Activated CD4-positive, alpha-beta memory T cell treated with anti-CD3 and anti-CD28 coated beads, Interleukin-2, amount 10 ng/mL, durations not matched to agents 7 days and 5 days (primary cell): ENCODE measurements at regions not wholly inside any gene's neighbourhood (a gene's known extent, or its start where the extent isn't known, plus 50 kb on each side); places are given as distances from the start of the nearest gene placed in this dataset.

Experiments used
- CTCF ChIA-PET: fragments of 350-600 bp; sonication (Branson Sonifier 250); formaldehyde crosslinking; loops from one replicate; lab custom pipeline; 2021; ENCODE audit warnings: antibody characterized with exemption, inconsistent platforms; lab: Charles Lee
- POLR2A ChIA-PET: fragments of 350-600 bp; sonication (Branson Sonifier 250); formaldehyde crosslinking; loops from one replicate; lab custom pipeline; 2021; ENCODE audit warnings: antibody characterized with exemption; lab: Charles Lee
- DNase-seq: peaks from one replicate; pipeline ENCODE4 v3.0.0-alpha.2; 2020
- H3K27ac Mint-ChIP-seq: one replicate; pipeline ENCODE4 v1.8.0; 2021; ENCODE audit warnings: mild to moderate bottlenecking, mixed read lengths
- H3K27me3 Mint-ChIP-seq: one replicate; pipeline ENCODE4 v1.8.0; 2021; ENCODE audit warnings: mixed read lengths
- H3K36me3 Mint-ChIP-seq: one replicate; pipeline ENCODE4 v1.8.0; 2021; ENCODE audit warnings: low read depth, mixed read lengths
- H3K4me1 Mint-ChIP-seq: one replicate; pipeline ENCODE4 v1.8.0; 2021; ENCODE audit warnings: mixed read lengths
- H3K4me3 Mint-ChIP-seq: one replicate; pipeline ENCODE4 v1.8.0; 2021; ENCODE audit warnings: mild to moderate bottlenecking, mixed read lengths
- H3K9me3 Mint-ChIP-seq: one replicate; pipeline ENCODE4 v1.8.0; 2021; ENCODE audit warnings: mixed read lengths

GRCh38 chr17:13302983-13303382, 285.2 kb upstream of the ELAC2 start:
- DNase-seq, result no peak
- no peaks in the 10 kb centered on the region for H3K36me3 Mint-ChIP-seq
- no peaks in the 10 kb centered on the region for H3K4me1 Mint-ChIP-seq
- H3K4me3 Mint-ChIP-seq, result no peak overlapping the region
- POLR2A ChIA-PET, result no interaction called here
- H3K27ac Mint-ChIP-seq, result no peak overlapping the region
- no peaks in the 10 kb centered on the region for H3K27me3 Mint-ChIP-seq
- peaks cover 3% of the 10 kb centered on the region for H3K9me3 Mint-ChIP-seq
- CTCF ChIA-PET, result no interaction called here

- no peaks in the 10 kb centered on the region for H3K27me3 Mint-ChIP-seq
- DNase-seq, result no peak
- H3K4me1 Mint-ChIP-seq, result no peaks in the 10 kb centered on the region
- CTCF ChIA-PET, result no interaction called here
- H3K4me3 Mint-ChIP-seq, result no peak overlapping the region
- H3K27ac Mint-ChIP-seq, result no peak overlapping the region
- H3K9me3 Mint-ChIP-seq, result peaks cover 3% of the 10 kb centered on the region
- POLR2A ChIA-PET, result no interaction called here
- H3K36me3 Mint-ChIP-seq, result no peaks in the 10 kb centered on the region
These were observed 284.6 kb upstream of the ELAC2 start for GRCh38 chr17:13302419-13302818.

GRCh38 chr17:13297183-13297582, 279.4 kb upstream of the ELAC2 start:
- H3K4me1 Mint-ChIP-seq, result no peaks in the 10 kb centered on the region
- ChIA-PET POLR2A (no interaction called here), CTCF (no interaction called here)
- H3K27ac Mint-ChIP-seq, result no peak overlapping the region
- H3K9me3 Mint-ChIP-seq, result no peaks in the 10 kb centered on the region
- H3K4me3 Mint-ChIP-seq, result no peak overlapping the region
- no peaks in the 10 kb centered on the region for H3K36me3 Mint-ChIP-seq
- no peaks in the 10 kb centered on the region for H3K27me3 Mint-ChIP-seq
- DNase-seq, result no peak

GRCh38 chr17:13293421-13293820, 275.6 kb upstream of the ELAC2 start:
- no peaks in the 10 kb centered on the region for H3K4me1 Mint-ChIP-seq
- no peaks in the 10 kb centered on the region for H3K27me3 Mint-ChIP-seq
- ChIA-PET POLR2A (no interaction called here), CTCF (no interaction called here)
- H3K36me3 Mint-ChIP-seq, result no peaks in the 10 kb centered on the region
- no peak for DNase-seq
- H3K9me3 Mint-ChIP-seq, result no peaks in the 10 kb centered on the region
- no peak overlapping the region for H3K4me3 Mint-ChIP-seq
- no peak overlapping the region for H3K27ac Mint-ChIP-seq

GRCh38 chr17:13292291-13292690, 274.5 kb upstream of the ELAC2 start:
- Mint-ChIP-seq H3K27ac (no peak overlapping the region), H3K27me3 (no peaks in the 10 kb centered on the region), H3K9me3 (no peaks in the 10 kb centered on the region), H3K4me3 (no peak overlapping the region), H3K4me1 (no peaks in the 10 kb centered on the region), H3K36me3 (no peaks in the 10 kb centered on the region)
- POLR2A ChIA-PET, result no interaction called here
- no peak for DNase-seq
- CTCF ChIA-PET, result no interaction called here

- DNase-seq, result no peak
- no peaks in the 10 kb centered on the region for H3K9me3 Mint-ChIP-seq
- no peak overlapping the region for H3K27ac Mint-ChIP-seq
- H3K4me1 Mint-ChIP-seq, result no peaks in the 10 kb centered on the region
- no peaks in the 10 kb centered on the region for H3K27me3 Mint-ChIP-seq
- H3K36me3 Mint-ChIP-seq, result no peaks in the 10 kb centered on the region
- POLR2A ChIA-PET, result no interaction called here
- CTCF ChIA-PET, result interaction anchor here (0.6 kb wide), 1 partner anchor 77 kb away, joined by 4 read pairs; no protein-coding TSS in a partner anchor
- H3K4me3 Mint-ChIP-seq, result no peak overlapping the region
These were observed 270.4 kb upstream of the ELAC2 start for GRCh38 chr17:13288248-13288647.

GRCh38 chr17:13287226-13287625, 269.4 kb upstream of the ELAC2 start:
- ChIA-PET POLR2A (no interaction called here), CTCF (no interaction called here)
- no peak for DNase-seq
- H3K27ac Mint-ChIP-seq, result no peak overlapping the region
- H3K4me1 Mint-ChIP-seq, result no peaks in the 10 kb centered on the region
- H3K9me3 Mint-ChIP-seq, result no peaks in the 10 kb centered on the region
- H3K36me3 Mint-ChIP-seq, result no peaks in the 10 kb centered on the region
- H3K27me3 Mint-ChIP-seq, result no peaks in the 10 kb centered on the region
- no peak overlapping the region for H3K4me3 Mint-ChIP-seq

GRCh38 chr17:13283606-13284005, 265.8 kb upstream of the ELAC2 start:
- no peaks in the 10 kb centered on the region for H3K9me3 Mint-ChIP-seq
- no peak overlapping the region for H3K4me3 Mint-ChIP-seq
- CTCF ChIA-PET, result no interaction called here
- H3K27ac Mint-ChIP-seq, result no peak overlapping the region
- POLR2A ChIA-PET, result no interaction called here
- no peaks in the 10 kb centered on the region for H3K36me3 Mint-ChIP-seq
- no peaks in the 10 kb centered on the region for H3K27me3 Mint-ChIP-seq
- no peaks in the 10 kb centered on the region for H3K4me1 Mint-ChIP-seq
- no peak for DNase-seq

GRCh38 chr17:13281626-13282025, 263.8 kb upstream of the ELAC2 start:
- ChIA-PET CTCF (no interaction called here), POLR2A (no interaction called here)
- H3K36me3 Mint-ChIP-seq, result no peaks in the 10 kb centered on the region
- DNase-seq, result no peak
- no peak overlapping the region for H3K4me3 Mint-ChIP-seq
- no peaks in the 10 kb centered on the region for H3K4me1 Mint-ChIP-seq
- H3K27ac Mint-ChIP-seq, result no peak overlapping the region
- H3K27me3 Mint-ChIP-seq, result no peaks in the 10 kb centered on the region
- no peaks in the 10 kb centered on the region for H3K9me3 Mint-ChIP-seq

- ChIA-PET CTCF (no interaction called here), POLR2A (no interaction called here)
- no peaks in the 10 kb centered on the region for H3K4me1 Mint-ChIP-seq
- H3K4me3 Mint-ChIP-seq, result no peak overlapping the region
- H3K9me3 Mint-ChIP-seq, result no peaks in the 10 kb centered on the region
- H3K27me3 Mint-ChIP-seq, result no peaks in the 10 kb centered on the region
- H3K36me3 Mint-ChIP-seq, result no peaks in the 10 kb centered on the region
- H3K27ac Mint-ChIP-seq, result no peak overlapping the region
- no peak for DNase-seq
These were observed 256.0 kb upstream of the ELAC2 start for GRCh38 chr17:13273806-13274205.

GRCh38 chr17:13272296-13272695, 254.5 kb upstream of the ELAC2 start:
- no peaks in the 10 kb centered on the region for H3K4me1 Mint-ChIP-seq
- CTCF ChIA-PET, result no interaction called here
- H3K9me3 Mint-ChIP-seq, result no peaks in the 10 kb centered on the region
- H3K27me3 Mint-ChIP-seq, result no peaks in the 10 kb centered on the region
- DNase-seq, result no peak
- POLR2A ChIA-PET, result no interaction called here
- H3K36me3 Mint-ChIP-seq, result no peaks in the 10 kb centered on the region
- H3K4me3 Mint-ChIP-seq, result no peak overlapping the region
- no peak overlapping the region for H3K27ac Mint-ChIP-seq

- Mint-ChIP-seq H3K9me3 (no peaks in the 10 kb centered on the region), H3K27me3 (no peaks in the 10 kb centered on the region), H3K36me3 (no peaks in the 10 kb centered on the region), H3K4me3 (no peak overlapping the region), H3K27ac (no peak overlapping the region), H3K4me1 (no peaks in the 10 kb centered on the region)
- ChIA-PET CTCF (no interaction called here), POLR2A (no interaction called here)
- DNase-seq, result no peak
These were observed 251.2 kb upstream of the ELAC2 start for GRCh38 chr17:13268791-13269595.

- ChIA-PET CTCF (no interaction called here), POLR2A (no interaction called here)
- no peaks in the 10 kb centered on the region for H3K9me3 Mint-ChIP-seq
- no peaks in the 10 kb centered on the region for H3K27me3 Mint-ChIP-seq
- H3K4me3 Mint-ChIP-seq, result no peak overlapping the region
- no peak overlapping the region for H3K27ac Mint-ChIP-seq
- DNase-seq, result no peak
- H3K4me1 Mint-ChIP-seq, result no peaks in the 10 kb centered on the region
- no peaks in the 10 kb centered on the region for H3K36me3 Mint-ChIP-seq
These were observed 248.8 kb upstream of the ELAC2 start for GRCh38 chr17:13266606-13267005.

GRCh38 chr17:13265311-13265710, 247.5 kb upstream of the ELAC2 start:
- Mint-ChIP-seq H3K4me3 (no peak overlapping the region), H3K27me3 (no peaks in the 10 kb centered on the region), H3K4me1 (no peaks in the 10 kb centered on the region), H3K36me3 (no peaks in the 10 kb centered on the region), H3K27ac (no peak overlapping the region), H3K9me3 (no peaks in the 10 kb centered on the region)
- ChIA-PET CTCF (no interaction called here), POLR2A (no interaction called here)
- DNase-seq, result no peak
